MG63 (cell line): ENCODE measurements at regions not wholly inside any gene's neighbourhood (a gene's known extent, or its start where the extent isn't known, plus 50 kb on each side); places are given as distances from the start of the nearest gene placed in this dataset.

Experiments
- DNase-seq: peaks from one replicate; pipeline ENCODE4 v3.0.0-alpha.2; 2020
- H3K27me3 ChIP-seq: fragments of 250-450 bp; sonication (Bioruptor Pico); 2 replicates; pipeline ENCODE4 v1.5.1; 2020; ENCODE audit warnings: mild to moderate bottlenecking, moderate library complexity
- H3K36me3 ChIP-seq: fragments of 250-450 bp; sonication (Bioruptor Pico); 2 replicates; pipeline ENCODE4 v1.5.1; 2020; ENCODE audit warnings: mild to moderate bottlenecking, moderate library complexity
- H3K4me3 ChIP-seq: fragments of 250-450 bp; sonication (Bioruptor Pico); 2 replicates; pipeline ENCODE4 v1.5.1; 2020; ENCODE audit warnings: mild to moderate bottlenecking, moderate library complexity
- H3K9me3 ChIP-seq: fragments of 250-450 bp; sonication (Bioruptor Pico); 2 replicates; pipeline ENCODE4 v1.5.1; 2020; ENCODE audit warnings: mild to moderate bottlenecking, moderate library complexity

- H3K36me3 ChIP-seq = no peaks in the 10 kb centered on the region
- no peaks in the 10 kb centered on the region for H3K27me3 ChIP-seq
- H3K9me3 ChIP-seq = no peaks in the 10 kb centered on the region
- DNase-seq = no peak
- H3K4me3 ChIP-seq = no peak overlapping the region
These were observed 56.8 kb upstream of the FAM181A start for GRCh38 chr14:93870377-93870776.

- no peak for DNase-seq
- H3K36me3 ChIP-seq = no peaks in the 10 kb centered on the region
- H3K27me3 ChIP-seq = no peaks in the 10 kb centered on the region
- no peaks in the 10 kb centered on the region for H3K9me3 ChIP-seq
- no peak overlapping the region for H3K4me3 ChIP-seq
These were observed 57.7 kb upstream of the FAM181A start for GRCh38 chr14:93869427-93869826.

DNA sequence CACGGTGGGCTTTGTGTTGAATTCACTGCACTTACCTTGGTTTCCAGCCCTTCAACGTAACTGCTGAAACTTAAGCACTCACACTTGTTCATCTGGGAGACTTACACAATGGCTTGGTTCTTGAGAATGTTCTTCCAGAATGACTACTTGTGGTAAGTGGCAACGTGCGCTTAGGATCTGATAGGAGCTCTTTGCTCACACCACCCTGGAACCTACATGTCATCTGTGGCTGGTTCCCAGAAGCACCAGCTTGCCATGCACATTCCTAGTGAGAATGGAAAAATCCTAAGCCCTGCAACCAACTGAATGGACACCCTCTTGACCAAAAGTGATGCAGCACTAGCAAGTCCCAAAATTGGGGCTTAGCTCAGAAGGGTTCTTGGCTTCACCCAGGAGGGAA, 59.0 kb upstream of the FAM181A start:
- no peaks in the 10 kb centered on the region for H3K36me3 ChIP-seq
- H3K27me3 ChIP-seq = no peaks in the 10 kb centered on the region
- H3K9me3 ChIP-seq = no peaks in the 10 kb centered on the region
- DNase-seq = no peak
- H3K4me3 ChIP-seq = no peak overlapping the region

DNA sequence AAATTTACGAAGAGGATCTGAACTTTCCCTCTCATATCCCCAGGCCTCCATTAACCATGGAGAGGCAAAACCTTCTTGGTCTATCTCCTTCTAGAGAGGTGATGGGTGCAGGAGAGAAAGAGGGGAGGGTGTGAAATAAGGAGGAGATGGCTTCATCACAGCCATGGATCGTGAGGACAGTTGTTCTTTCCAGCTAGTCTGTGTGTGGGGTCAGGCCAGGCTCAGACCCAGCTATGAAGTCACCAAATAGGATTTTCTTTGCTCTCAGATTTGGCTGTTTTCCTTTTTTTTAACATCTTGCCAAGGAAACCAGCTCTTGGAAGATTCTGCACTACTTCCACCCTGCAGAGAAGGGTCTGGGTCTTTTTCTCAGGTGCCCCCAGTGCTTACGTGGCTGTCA, 64.9 kb upstream of the FAM181A start:
- H3K36me3 ChIP-seq = no peaks in the 10 kb centered on the region
- no peak overlapping the region for H3K4me3 ChIP-seq
- H3K27me3 ChIP-seq = no peaks in the 10 kb centered on the region
- DNase-seq = no peak
- no peaks in the 10 kb centered on the region for H3K9me3 ChIP-seq

DNA sequence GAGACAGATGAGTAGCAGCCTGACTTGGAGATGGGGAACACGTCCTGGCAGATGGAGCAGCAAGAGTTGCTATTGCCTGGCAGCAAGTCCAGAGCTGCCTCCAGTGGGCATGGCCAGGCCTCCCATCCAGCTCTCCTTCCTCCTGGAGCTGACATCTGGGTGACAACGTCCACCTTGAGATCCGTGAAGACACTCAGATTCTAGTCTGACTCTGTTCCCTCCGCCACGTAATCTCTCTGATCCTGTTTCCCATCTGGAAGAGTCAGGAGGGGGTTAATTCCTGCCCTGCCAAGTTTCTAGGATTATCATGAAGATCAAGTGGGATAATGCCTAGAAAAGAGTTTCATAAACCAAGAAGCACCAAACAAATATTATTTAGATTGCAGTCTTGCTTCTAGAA, 65.3 kb upstream of the FAM181A start:
- Histone ChIP-seq H3K4me3 (no peak overlapping the region), H3K9me3 (no peaks in the 10 kb centered on the region), H3K27me3 (no peaks in the 10 kb centered on the region), H3K36me3 (no peaks in the 10 kb centered on the region)
- DNase-seq = no peak

DNA sequence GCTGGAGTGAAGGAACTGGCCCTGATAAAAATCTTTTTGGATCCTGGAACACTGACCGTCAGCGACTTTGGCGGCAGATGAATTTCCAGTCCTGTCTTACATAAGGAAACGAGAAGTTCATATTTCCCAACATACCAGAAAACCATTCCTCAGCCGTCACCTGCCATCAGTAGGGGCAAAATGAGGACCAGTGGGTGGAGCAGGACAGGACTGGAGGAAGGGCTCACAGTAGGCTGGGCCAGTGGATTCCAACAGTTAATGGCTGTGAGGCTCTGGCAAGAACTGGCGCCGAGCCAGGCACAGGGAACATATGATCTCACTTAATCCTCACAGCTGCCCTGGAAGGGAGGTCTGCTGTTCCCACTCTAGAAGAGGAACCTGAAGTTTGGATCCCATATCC, 67.2 kb upstream of the FAM181A start:
- no peak for DNase-seq
- no peak overlapping the region for H3K4me3 ChIP-seq
- H3K9me3 ChIP-seq = no peaks in the 10 kb centered on the region
- H3K27me3 ChIP-seq = no peaks in the 10 kb centered on the region
- no peaks in the 10 kb centered on the region for H3K36me3 ChIP-seq

GRCh38 chr14:93858896-93859295, 68.2 kb upstream of the FAM181A start:
- no peaks in the 10 kb centered on the region for H3K9me3 ChIP-seq
- H3K36me3 ChIP-seq = no peaks in the 10 kb centered on the region
- DNase-seq = no peak
- H3K4me3 ChIP-seq = no peak overlapping the region
- H3K27me3 ChIP-seq = no peaks in the 10 kb centered on the region

GRCh38 chr14:93857500-93858283, 69.4 kb upstream of the PRIMA1 start:
- Histone ChIP-seq H3K4me3 (no peak overlapping the region), H3K36me3 (no peaks in the 10 kb centered on the region), H3K27me3 (no peaks in the 10 kb centered on the region), H3K9me3 (no peaks in the 10 kb centered on the region)
- DNase-seq = peak; percentile 15

GRCh38 chr14:93857081-93857480, 68.8 kb upstream of the PRIMA1 start:
- Histone ChIP-seq H3K27me3 (no peaks in the 10 kb centered on the region), H3K4me3 (no peak overlapping the region), H3K9me3 (no peaks in the 10 kb centered on the region), H3K36me3 (no peaks in the 10 kb centered on the region)
- DNase-seq = no peak

GRCh38 chr14:93855737-93856136, 67.5 kb upstream of the PRIMA1 start:
- Histone ChIP-seq H3K9me3 (no peaks in the 10 kb centered on the region), H3K36me3 (no peaks in the 10 kb centered on the region), H3K4me3 (no peak overlapping the region), H3K27me3 (peaks cover 2% of the 10 kb centered on the region; the same call in 1 of the 2 replicates)
- no peak for DNase-seq

DNA sequence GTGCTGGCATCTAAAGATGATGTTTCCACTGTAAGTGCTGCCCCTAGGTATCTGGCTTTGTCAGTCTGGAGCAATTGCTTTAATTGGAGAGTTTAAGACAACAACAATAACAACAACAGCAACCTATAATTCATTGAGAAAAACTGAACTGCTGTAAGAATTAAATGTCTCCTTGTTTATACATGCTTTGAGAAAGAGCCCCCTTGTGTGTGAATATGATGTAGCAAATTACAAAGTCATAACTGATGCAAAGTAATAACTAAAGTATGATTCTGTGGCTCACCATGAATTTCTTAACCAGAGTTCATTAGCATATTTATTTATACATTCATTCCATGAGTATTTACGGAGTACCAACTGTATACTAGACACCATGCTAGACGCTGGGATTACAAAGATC, 59.2 kb upstream of the PRIMA1 start:
- Histone ChIP-seq H3K9me3 (no peaks in the 10 kb centered on the region), H3K27me3 (peaks cover 3% of the 10 kb centered on the region; the same call in 1 of the 2 replicates), H3K36me3 (no peaks in the 10 kb centered on the region), H3K4me3 (no peak overlapping the region)
- DNase-seq = no peak

GRCh38 chr14:93838238-93838637, 50.0 kb upstream of the PRIMA1 start:
- H3K4me3 ChIP-seq = no peak overlapping the region
- H3K36me3 ChIP-seq = no peaks in the 10 kb centered on the region
- no peaks in the 10 kb centered on the region for H3K9me3 ChIP-seq
- no peak for DNase-seq
- H3K27me3 ChIP-seq = no peaks in the 10 kb centered on the region
